Esophagus (tissue), 2 donors: ENCODE measurements at regions not wholly inside any gene's neighbourhood (a gene's known extent, or its start where the extent isn't known, plus 50 kb on each side); places are given as distances from the start of the nearest gene placed in this dataset.
"Not testable (repeated sequence)": the region's sequence is repeated elsewhere in the genome, so short reads cannot be mapped to it uniquely, and the experiment has no call there.

Experiments
- H3K27ac ChIP-seq, 2 donors: one replicate each; pipeline ENCODE4 v1.5.1; 2013; ENCODE audit warnings: low read depth in 2 of 2, mild to moderate bottlenecking in 2 of 2, inconsistent platforms in 1 of 2, low read length in 1 of 2, moderate library complexity in 1 of 2
- H3K27me3 ChIP-seq, 2 donors: one replicate each; pipeline ENCODE4 v1.6.1; 2013; ENCODE audit warnings: low read length in 2 of 2, control low read depth in 1 of 2, mild to moderate bottlenecking in 1 of 2; ENCODE audit not compliant: insufficient read depth in 2 of 2, control insufficient read depth in 1 of 2
- H3K36me3 ChIP-seq, 2 donors: one replicate each; pipeline ENCODE4 v1.6.1; 2013; ENCODE audit warnings: low read length in 1 of 2; ENCODE audit not compliant: control insufficient read depth in 2 of 2, insufficient read depth in 2 of 2
- H3K4me1 ChIP-seq, 2 donors: one replicate each; pipeline ENCODE4 v1.6.1; 2013; ENCODE audit warnings: low read length in 1 of 2; ENCODE audit not compliant: control insufficient read depth in 2 of 2, insufficient read depth in 2 of 2
- H3K4me3 ChIP-seq, 2 donors: one replicate each; pipeline ENCODE4 v1.5.1; 2013; ENCODE audit warnings: low read length in 2 of 2, mild to moderate bottlenecking in 2 of 2, low read depth in 1 of 2, moderate library complexity in 1 of 2
- H3K9me3 ChIP-seq, 2 donors: one replicate each; pipeline ENCODE4 v1.6.1; 2013; ENCODE audit warnings: mild to moderate bottlenecking in 2 of 2, low read depth in 1 of 2, low read length in 1 of 2, moderate library complexity in 1 of 2; ENCODE audit not compliant: control insufficient read depth in 2 of 2, insufficient read depth in 1 of 2
- WGBS, 2 donors: extraction: QIAGEN DNeasy Blood & Tissue Kit; methylation state at CpG; one replicate each; pipeline ENCODE4 v1.1.7; 2013; 5-methylcytosine and 5-hydroxymethylcytosine counted together
- donor health status: healthy with polysubstance abuse.
- donor health status: Bipolar disorder and iron deficiency.

GRCh38 chr1:65083263-65083896, 64.6 kb upstream of the AK4 start:
- 71 to 74% methylated on average over 4 of the region's 4 CpGs for WGBS, 2 donors
- H3K4me1 ChIP-seq = no peaks in the 10 kb centered on the region
- no peaks in the 10 kb centered on the region for H3K36me3 ChIP-seq
- H3K9me3 ChIP-seq = no peaks in the 10 kb centered on the region
- no peak overlapping the region for H3K4me3 ChIP-seq
- no peaks in the 10 kb centered on the region for H3K27me3 ChIP-seq
- H3K27ac ChIP-seq = no peak overlapping the region

- 80 to 86% methylated on average over 2 of the region's 2 CpGs for WGBS, 2 donors
- Histone ChIP-seq H3K36me3 (no peaks in the 10 kb centered on the region), H3K4me1 (no peaks in the 10 kb centered on the region), H3K9me3 (no peaks in the 10 kb centered on the region), H3K27ac (no peak overlapping the region), H3K27me3 (no peaks in the 10 kb centered on the region), H3K4me3 (no peak overlapping the region)
Observed at GRCh38 chr1:65084066-65084465, 63.9 kb upstream of the AK4 start.

GRCh38 chr1:65087519-65087918, 60.5 kb upstream of the AK4 start:
- not testable (repeated sequence) for H3K36me3 ChIP-seq, H3K4me3 ChIP-seq, H3K4me1 ChIP-seq, H3K27ac ChIP-seq, H3K9me3 ChIP-seq, H3K27me3 ChIP-seq

GRCh38 chr1:65090406-65090805, 57.6 kb upstream of the AK4 start:
- H3K36me3 ChIP-seq = no peaks in the 10 kb centered on the region

GRCh38 chr1:65092691-65093090, 55.3 kb upstream of the AK4 start:
- H3K27me3 ChIP-seq = no peaks in the 10 kb centered on the region
- no peaks in the 10 kb centered on the region for H3K9me3 ChIP-seq
- 87 to 97% methylated on average over 2 of the region's 2 CpGs for WGBS, 2 donors
- H3K4me3 ChIP-seq = no peak overlapping the region
- no peak overlapping the region for H3K27ac ChIP-seq
- no peaks in the 10 kb centered on the region for H3K36me3 ChIP-seq
- no peaks in the 10 kb centered on the region for H3K4me1 ChIP-seq

More at GRCh38 chr1:65090406-65090805, 57.6 kb upstream of the AK4 start:
- WGBS, 2 donors = 43 to 46% methylated on average over 4 of the region's 4 CpGs
- no peaks in the 10 kb centered on the region for H3K9me3 ChIP-seq
- no peaks in the 10 kb centered on the region for H3K4me1 ChIP-seq
- no peak overlapping the region for H3K27ac ChIP-seq
- H3K4me3 ChIP-seq = no peak overlapping the region
- H3K27me3 ChIP-seq = no peaks in the 10 kb centered on the region

GRCh38 chr1:65097076-65097475, 50.9 kb upstream of the AK4 start:
- Histone ChIP-seq H3K36me3 (no peaks in the 10 kb centered on the region), H3K9me3 (no peaks in the 10 kb centered on the region), H3K4me3 (no peak overlapping the region), H3K4me1 (no peaks in the 10 kb centered on the region), H3K27me3 (no peaks in the 10 kb centered on the region), H3K27ac (no peak overlapping the region)
- 90 to 96% methylated on average over 2 of the region's 2 CpGs for WGBS, 2 donors
